CD14-positive monocyte (primary cell): ENCODE measurements at regions not wholly inside any gene's neighbourhood (a gene's known extent, or its start where the extent isn't known, plus 50 kb on each side); places are given as distances from the start of the nearest gene placed in this dataset.

Experiments used
- DNase-seq, 3 donors: peaks; one replicate each; pipeline ENCODE4 v3.0.0-alpha.2; 2011 to 2022
- H2AFZ ChIP-seq: 2 replicates; pipeline ENCODE4 v1.6.0; 2012; ENCODE audit warnings: mild to moderate bottlenecking, low read depth, low read length, inconsistent platforms; ENCODE audit not compliant: insufficient read depth, poor library complexity, severe bottlenecking
- H3K27ac ChIP-seq, 2 donors: 1 replicate in 1 of 2; 2 replicates in 1 of 2; pipeline ENCODE4 v1.5.1; 2012 to 2013; ENCODE audit warnings: low read length in 2 of 2, control low read depth in 1 of 2, inconsistent platforms in 1 of 2, low read depth in 1 of 2, mild to moderate bottlenecking in 1 of 2
- H3K27me3 ChIP-seq, 2 donors: one replicate each; pipeline versions ENCODE4 v1.6.0 to v1.6.1; 2011 to 2013; ENCODE audit warnings: low read length in 2 of 2; ENCODE audit not compliant: control insufficient read depth in 2 of 2, insufficient read depth in 2 of 2
- H3K36me3 ChIP-seq, 2 donors: replicated peaks in 1 of 2; 1 replicate in 1 of 2; 2 replicates in 1 of 2; pipeline versions ENCODE4 v1.5.1 to v1.6.1; 2012 to 2013; ENCODE audit warnings: low read length in 2 of 2, control low read depth in 1 of 2, inconsistent platforms in 1 of 2, mild to moderate bottlenecking in 1 of 2; ENCODE audit not compliant: insufficient read depth in 2 of 2, control insufficient read depth in 1 of 2
- H3K4me1 ChIP-seq, 2 donors: 1 replicate in 1 of 2; 2 replicates in 1 of 2; pipeline versions ENCODE4 v1.5.1 to v1.6.1; 2012 to 2013; ENCODE audit warnings: low read length in 2 of 2, control low read depth in 1 of 2, inconsistent platforms in 1 of 2, mild to moderate bottlenecking in 1 of 2, moderate library complexity in 1 of 2; ENCODE audit not compliant: insufficient read depth in 2 of 2, control insufficient read depth in 1 of 2
- H3K4me2 ChIP-seq: replicated peaks from 2 replicates; pipeline ENCODE3; 2012; ENCODE audit warnings: low read length, moderate library complexity, mild to moderate bottlenecking; ENCODE audit not compliant: poor library complexity, severe bottlenecking; ENCODE audit errors: extremely low read depth
- H3K4me3 ChIP-seq, 3 experiments: fragments of 200-600 bp in 1 of 3; sonication (generic) in 1 of 3; replicated peaks in 1 of 3; 1 replicate in 2 of 3; 2 replicates in 1 of 3; pipeline ENCODE4 v1.5.1; 2011 to 2013; ENCODE audit warnings: low read length in 3 of 3, mild to moderate bottlenecking in 3 of 3, control low read depth in 2 of 3, low read depth in 2 of 3, inconsistent platforms in 1 of 3, moderate library complexity in 1 of 3
- H3K79me2 ChIP-seq: 2 replicates; pipeline ENCODE4 v1.6.0; 2012; ENCODE audit warnings: mild to moderate bottlenecking, control low read depth, inconsistent platforms, low read length, moderate library complexity; ENCODE audit not compliant: insufficient read depth
- H3K9ac ChIP-seq: 2 replicates; pipeline ENCODE4 v1.6.0; 2017; ENCODE audit warnings: low read length, mild to moderate bottlenecking; ENCODE audit not compliant: insufficient read depth, poor library complexity, severe bottlenecking
- H3K9me3 ChIP-seq, 2 donors: replicated peaks in 1 of 2; 1 replicate in 1 of 2; 2 replicates in 1 of 2; pipeline versions ENCODE4 v1.5.1 to v1.6.1; 2012 to 2013; ENCODE audit warnings: low read length in 2 of 2, control low read depth in 1 of 2; ENCODE audit not compliant: control insufficient read depth in 1 of 2, insufficient read depth in 1 of 2
- H4K20me1 ChIP-seq: 2 replicates; pipeline ENCODE4 v1.6.0; 2012; ENCODE audit warnings: mild to moderate bottlenecking, low read length, control low read depth, moderate library complexity; ENCODE audit not compliant: insufficient read depth
- H3K27ac Mint-ChIP-seq, 7 donors: one replicate each; pipeline ENCODE4 v1.8.0; 2020; ENCODE audit warnings: mild to moderate bottlenecking in 7 of 7, mixed read lengths in 7 of 7, moderate library complexity in 6 of 7, inconsistent platforms in 2 of 7
- H3K27me3 Mint-ChIP-seq, 3 donors: one replicate each; pipeline ENCODE4 v1.8.0; 2021 to 2022; ENCODE audit warnings: low read depth in 3 of 3, mild to moderate bottlenecking in 3 of 3, mixed read lengths in 3 of 3, moderate library complexity in 3 of 3, inconsistent platforms in 1 of 3
- H3K36me3 Mint-ChIP-seq, 2 donors: one replicate each; pipeline ENCODE4 v1.8.0; 2020; ENCODE audit warnings: mixed read lengths in 2 of 2, inconsistent platforms in 1 of 2, mild to moderate bottlenecking in 1 of 2
- H3K4me1 Mint-ChIP-seq: one replicate; pipeline ENCODE4 v1.8.0; 2020; ENCODE audit warnings: mild to moderate bottlenecking, mixed read lengths
- H3K4me3 Mint-ChIP-seq, 2 donors: one replicate each; pipeline ENCODE4 v1.8.0; 2020; ENCODE audit warnings: mild to moderate bottlenecking in 2 of 2, mixed read lengths in 2 of 2, moderate library complexity in 1 of 2
- H3K9me3 Mint-ChIP-seq, 7 donors: one replicate each; pipeline ENCODE4 v1.8.0; 2020 to 2022; ENCODE audit warnings: mixed read lengths in 7 of 7, mild to moderate bottlenecking in 6 of 7, moderate library complexity in 6 of 7, inconsistent platforms in 2 of 7
- CTCF ChIP-seq: fragments of 200-600 bp; IDR thresholded peaks from one replicate; pipeline ENCODE4 v1.8.0; 2022; ENCODE audit warnings: antibody characterized with exemption, mild to moderate bottlenecking
- WGBS: methylation state at CpG from one replicate; pipeline ENCODE4 v1.1.5; 2013; ENCODE audit warnings: missing lambda C conversion rate; ENCODE audit not compliant: insufficient coverage; 5-methylcytosine and 5-hydroxymethylcytosine counted together
- intact Hi-C, 2 donors: fragments of 100-400 bp; cut with micrococcal nuclease; formaldehyde crosslinking; loops; one replicate each; pipeline versions ENCODE4 v1.15.0 to v1.15.1; 2023

- no peaks in the 10 kb centered on the region for H3K79me2 ChIP-seq
- WGBS: no CpG with 5 or more reads among the region's 1 CpG
- no peaks in the 10 kb centered on the region for H3K4me1 ChIP-seq
These were observed 106.1 kb upstream of the LUZP2 start for GRCh38 chr11:24390762-24391161.

DNA sequence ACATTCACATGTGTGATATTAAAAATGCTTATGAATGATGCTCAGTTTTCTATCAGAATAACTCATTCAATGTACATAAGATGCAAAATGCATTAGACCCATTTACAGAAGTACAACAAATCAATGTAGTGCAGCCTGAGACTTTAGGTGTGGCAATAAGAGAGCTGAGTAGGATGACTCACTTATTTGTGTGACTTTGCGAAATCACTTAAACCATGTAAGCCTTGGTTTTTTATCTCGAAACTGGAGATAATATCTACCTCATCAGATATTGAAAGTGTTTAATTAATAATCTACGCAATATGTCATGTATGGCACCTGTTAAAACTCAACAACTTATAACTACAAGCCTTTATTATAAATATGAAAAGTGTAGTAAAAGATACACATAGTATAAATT lies 105.7 kb upstream of the LUZP2 start:
- Mint-ChIP-seq H3K9me3 (no peaks in the 10 kb centered on the region), H3K4me1 (no peaks in the 10 kb centered on the region), H3K4me3 (no peak overlapping the region), H3K36me3 (no peaks in the 10 kb centered on the region), H3K27me3 (no peaks in the 10 kb centered on the region), H3K27ac (no peak overlapping the region)
- H3K9ac ChIP-seq: no peak overlapping the region
- H3K4me2 ChIP-seq: no peak overlapping the region
- no peak overlapping the region for H3K27ac ChIP-seq
- H3K4me3 ChIP-seq: no peak overlapping the region
- H3K9me3 ChIP-seq: no peaks in the 10 kb centered on the region
- no peak for TF ChIP-seq CTCF
- no peaks in the 10 kb centered on the region for H4K20me1 ChIP-seq
- no peaks in the 10 kb centered on the region for H3K27me3 ChIP-seq
- H3K36me3 ChIP-seq: no peaks in the 10 kb centered on the region
- DNase-seq: no peak
- intact Hi-C loops: no loop called here
- H3K79me2 ChIP-seq: no peaks in the 10 kb centered on the region
- no peak overlapping the region for H2AFZ ChIP-seq
- H3K4me1 ChIP-seq: no peaks in the 10 kb centered on the region
- WGBS: no CpG with 5 or more reads among the region's 3 CpGs

More at GRCh38 chr11:24390762-24391161, 106.1 kb upstream of the LUZP2 start:
- Histone ChIP-seq H2AFZ (no peak overlapping the region), H4K20me1 (no peaks in the 10 kb centered on the region), H3K9ac (no peak overlapping the region), H3K4me2 (no peak overlapping the region), H3K9me3 (no peaks in the 10 kb centered on the region), H3K4me3 (no peak overlapping the region), H3K36me3 (no peaks in the 10 kb centered on the region), H3K27me3 (no peaks in the 10 kb centered on the region), H3K27ac (no peak overlapping the region)
- Mint-ChIP-seq H3K36me3 (no peaks in the 10 kb centered on the region), H3K9me3 (no peaks in the 10 kb centered on the region), H3K27me3 (no peaks in the 10 kb centered on the region), H3K4me3 (no peak overlapping the region), H3K27ac (no peak overlapping the region), H3K4me1 (no peaks in the 10 kb centered on the region)
- DNase-seq: no peak
- no peak for TF ChIP-seq CTCF
- intact Hi-C loops: no loop called here
